Raji (cell line): ENCODE measurements at regions not wholly inside any gene's neighbourhood (a gene's known extent, or its start where the extent isn't known, plus 50 kb on each side); places are given as distances from the start of the nearest gene placed in this dataset.

Experiments used
- POLR2A ChIP-seq: IDR thresholded peaks from 2 replicates; pipeline ENCODE4 v1.6.1; 2011; ENCODE audit warnings: low read depth, low read length, control low read depth; ENCODE audit not compliant: insufficient read depth

DNA sequence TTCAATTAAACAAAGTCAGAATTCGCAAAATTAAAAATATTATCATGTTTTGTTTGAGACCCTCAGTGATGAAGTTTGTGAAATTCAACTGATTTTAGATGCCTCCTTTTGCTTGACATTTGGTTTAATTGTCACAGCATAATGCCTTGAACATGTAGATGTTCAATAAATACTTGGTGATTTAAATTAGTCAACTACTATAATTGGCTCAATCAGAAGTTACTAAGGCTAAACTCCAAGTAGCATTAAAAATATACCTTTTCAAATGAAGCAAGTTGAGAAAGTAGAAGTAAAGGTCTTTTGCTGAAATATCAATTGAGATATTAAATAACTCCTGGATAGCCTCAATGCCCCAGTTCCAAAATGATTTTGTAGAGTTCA is 145.8 kb upstream of the AKIRIN2 start:
- no peak for TF ChIP-seq POLR2A

DNA sequence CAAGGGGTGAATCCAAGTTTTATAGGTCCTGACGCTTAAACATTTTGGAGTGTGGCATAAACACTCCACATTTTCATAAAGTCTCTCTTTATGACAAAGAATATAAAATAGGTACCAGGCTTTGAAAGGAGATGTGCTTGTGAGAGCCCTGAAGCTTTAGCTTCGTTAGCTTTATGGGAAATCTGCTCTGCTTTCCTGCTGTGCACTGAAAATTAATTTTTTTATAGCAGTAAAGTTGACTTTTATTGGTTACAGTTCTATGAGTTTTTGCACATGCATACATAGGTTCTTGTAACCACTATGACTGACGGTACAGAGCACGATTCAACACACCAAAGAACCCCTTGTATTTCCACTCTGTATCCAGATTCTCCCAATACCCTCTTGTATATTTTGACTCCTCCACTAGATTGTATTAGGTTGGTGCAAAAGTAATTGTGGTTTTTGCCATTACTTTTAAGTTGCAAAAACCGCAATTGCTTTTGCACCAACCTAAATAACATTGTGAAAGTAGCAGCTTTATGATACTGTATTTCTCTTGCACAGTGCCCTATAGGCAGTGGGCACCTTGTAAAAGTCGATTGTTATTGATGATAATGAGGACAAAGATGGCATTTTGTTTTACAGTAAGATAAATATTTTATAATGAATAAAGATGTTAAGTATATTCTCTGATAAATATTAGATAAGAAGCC is 145.2 kb upstream of the AKIRIN2 start:
- no peak for TF ChIP-seq POLR2A

DNA sequence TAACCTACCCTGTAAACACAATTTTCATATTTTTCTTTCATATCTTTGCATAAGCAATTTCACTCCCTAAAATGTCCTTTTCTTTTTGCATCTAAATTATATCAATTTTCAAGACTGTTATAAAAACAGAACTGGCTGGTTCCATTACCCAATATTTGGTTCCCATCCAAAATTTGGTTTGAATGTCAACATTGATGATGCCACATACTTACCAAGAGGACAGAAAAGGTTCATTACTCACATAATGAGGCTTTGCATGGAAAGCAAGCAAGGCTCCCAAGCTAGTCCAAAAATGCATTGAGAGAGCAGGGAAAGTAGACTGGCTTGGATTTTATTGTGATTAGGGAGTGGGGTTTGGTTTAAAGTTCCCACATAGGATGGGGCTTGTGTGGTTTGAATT is 144.4 kb upstream of the AKIRIN2 start:
- TF ChIP-seq POLR2A, result no peak

DNA sequence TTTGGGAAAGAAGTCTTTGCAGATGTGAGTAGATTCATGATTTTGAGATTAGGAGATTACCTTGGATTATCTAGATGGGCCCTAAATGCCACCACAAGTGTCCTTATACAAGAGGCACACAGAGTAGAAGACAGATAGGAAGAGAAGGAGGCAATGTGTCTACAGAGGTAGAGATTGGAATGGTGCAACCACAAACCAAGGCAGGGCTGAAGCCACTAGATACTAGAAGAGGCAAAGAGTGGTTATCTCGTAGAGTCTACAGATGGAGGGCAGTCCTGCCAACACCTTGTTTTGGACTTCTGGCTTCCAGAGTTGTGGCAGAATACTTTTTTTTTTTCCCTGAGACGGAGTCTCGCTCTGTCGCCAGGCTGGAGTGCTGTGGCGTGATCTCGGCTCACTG is 138.3 kb upstream of the AKIRIN2 start:
- TF ChIP-seq POLR2A, result no peak

DNA sequence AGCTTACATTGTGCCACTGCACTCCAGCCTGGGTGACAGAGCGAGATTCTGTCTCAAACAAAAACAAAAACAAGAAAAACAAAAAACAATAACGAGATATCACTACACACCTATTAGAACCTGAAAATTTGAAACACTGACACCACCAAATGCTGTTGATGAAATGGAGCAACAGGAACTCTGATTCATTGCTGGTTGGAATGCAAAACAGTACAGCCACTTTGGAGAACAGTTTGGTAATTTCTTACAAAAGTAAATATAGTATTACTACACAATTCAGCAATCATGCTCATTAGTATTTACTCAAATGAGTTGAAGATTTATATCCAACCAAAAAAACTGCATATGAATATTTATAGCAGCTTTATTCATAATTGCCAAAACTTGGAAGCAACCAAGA is 135.8 kb upstream of the AKIRIN2 start:
- TF ChIP-seq POLR2A, result no peak

DNA sequence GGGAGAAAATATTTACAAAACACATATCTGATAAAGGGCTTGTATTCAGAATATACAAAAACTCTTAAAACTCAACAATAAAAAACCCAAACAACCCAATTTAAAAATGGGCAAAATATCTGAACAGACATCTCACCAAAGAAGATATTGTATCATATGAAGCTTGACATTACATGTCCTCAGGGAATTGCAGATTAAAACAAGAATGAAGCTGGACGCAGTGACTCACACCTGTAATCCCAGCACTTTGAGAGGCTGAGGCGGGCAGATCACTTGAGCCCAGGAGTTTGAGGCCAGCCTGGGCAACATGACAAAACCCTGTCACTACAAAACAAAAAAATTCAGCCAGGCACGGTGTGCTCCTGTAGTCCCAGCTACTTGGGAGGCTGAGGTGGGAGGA is 135.4 kb upstream of the AKIRIN2 start:
- TF ChIP-seq POLR2A, result no peak

- no peak for TF ChIP-seq POLR2A
Observed at GRCh38 chr6:87832025-87832825, 130.2 kb upstream of the AKIRIN2 start.

DNA sequence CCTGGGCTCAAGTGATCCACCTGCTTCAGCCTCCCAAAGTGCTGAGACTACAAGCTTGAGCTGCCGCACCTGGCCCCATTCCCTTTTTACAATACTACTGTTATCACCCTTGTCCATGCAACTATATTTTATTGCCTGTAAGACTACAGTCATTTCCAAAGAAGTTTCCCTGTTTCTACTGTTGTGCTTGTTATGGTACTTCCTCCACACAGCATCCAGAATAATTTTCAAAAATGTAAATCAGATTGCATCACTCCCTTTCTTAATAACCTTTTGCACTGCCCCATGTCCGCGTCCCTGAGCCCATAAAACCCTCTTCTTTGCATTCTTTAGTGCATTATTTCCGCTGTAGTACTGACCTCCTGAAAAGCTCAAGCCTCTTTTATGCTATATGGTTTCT is 128.9 kb upstream of the AKIRIN2 start:
- no peak for TF ChIP-seq POLR2A

DNA sequence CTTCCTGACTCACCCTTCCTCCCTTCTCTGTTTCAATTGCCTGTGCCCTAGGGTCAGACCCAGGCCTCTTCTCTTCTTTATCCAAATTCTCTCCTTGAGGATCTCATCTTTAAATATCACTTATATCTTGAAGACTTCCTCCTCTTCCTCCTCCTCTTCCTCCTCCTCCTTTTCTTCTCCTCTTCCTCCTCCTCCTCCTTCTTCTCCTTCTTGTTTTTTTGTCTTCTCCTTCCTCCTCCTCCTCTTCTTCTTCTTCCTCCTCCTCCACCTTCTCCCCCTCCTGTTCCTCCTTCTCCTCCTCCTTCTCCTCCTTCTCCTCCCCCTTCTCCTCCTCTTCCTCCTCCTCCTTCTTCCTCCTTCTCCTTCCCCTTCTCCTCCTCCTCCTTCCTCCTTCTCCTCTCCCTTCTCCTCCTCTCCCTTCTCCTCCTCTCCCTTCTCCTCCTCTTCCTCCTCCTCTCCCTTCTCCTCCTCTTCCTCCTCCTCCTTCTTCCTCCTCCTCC is 127.6 kb upstream of the AKIRIN2 start:
- TF ChIP-seq POLR2A, result no peak

DNA sequence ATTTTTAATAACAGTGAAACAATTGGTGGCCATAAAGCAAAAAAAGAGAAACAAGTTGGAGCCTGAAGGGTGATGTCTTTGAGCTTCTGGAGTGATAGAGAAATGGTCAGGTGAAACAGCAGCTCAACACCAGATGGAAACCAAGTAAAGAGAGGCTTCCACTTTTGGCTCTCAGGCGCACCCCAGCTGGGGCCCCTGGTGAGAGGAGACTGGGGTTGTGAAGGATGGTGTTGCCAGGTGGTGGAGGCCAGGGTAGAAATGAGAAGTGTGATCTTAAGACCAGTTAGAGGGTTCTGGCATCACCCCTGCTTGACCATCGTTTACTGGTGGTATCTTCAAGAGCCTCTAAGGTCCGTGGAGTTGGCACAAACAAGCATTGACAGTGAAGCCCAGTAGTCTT is 126.0 kb upstream of the AKIRIN2 start:
- no peak for TF ChIP-seq POLR2A

DNA sequence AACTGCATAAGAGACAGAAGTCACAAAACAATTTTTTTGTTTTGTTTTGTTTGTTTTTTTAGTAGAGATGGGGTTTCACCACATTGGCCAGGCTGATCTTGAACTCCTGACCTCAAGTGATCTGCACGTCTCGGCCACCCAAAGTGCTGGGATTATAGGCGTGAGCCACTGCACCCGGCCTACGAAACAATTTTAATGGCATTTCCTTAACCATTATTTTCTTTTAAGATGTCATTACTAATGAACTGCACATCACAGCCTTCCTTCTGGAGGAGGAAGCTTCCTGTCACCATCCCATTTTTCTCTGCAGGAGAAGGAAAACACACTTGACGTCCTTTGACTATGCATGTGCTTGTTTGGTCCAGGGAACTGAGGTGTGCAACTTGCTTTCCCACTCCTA is 125.3 kb upstream of the AKIRIN2 start:
- no peak for TF ChIP-seq POLR2A

DNA sequence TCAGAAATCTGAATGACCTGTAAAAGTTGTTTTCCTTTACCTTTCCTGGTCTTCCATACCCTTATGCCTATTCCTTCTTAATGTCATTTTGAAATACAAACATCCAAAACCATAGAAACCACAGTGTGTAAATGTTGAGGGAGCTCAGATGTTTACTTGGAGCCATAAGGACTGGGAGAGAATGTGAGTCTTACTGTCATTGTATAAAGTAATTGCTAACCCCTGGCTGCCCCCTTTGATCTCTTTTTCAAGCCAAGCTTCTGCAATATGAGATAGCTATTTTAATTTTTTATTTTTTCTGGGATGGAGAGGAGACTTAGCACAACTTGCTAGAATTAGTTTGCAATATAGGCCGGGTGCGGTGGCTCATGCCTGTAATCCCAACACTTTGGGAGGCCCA is 124.4 kb upstream of the AKIRIN2 start:
- TF ChIP-seq POLR2A, result no peak

DNA sequence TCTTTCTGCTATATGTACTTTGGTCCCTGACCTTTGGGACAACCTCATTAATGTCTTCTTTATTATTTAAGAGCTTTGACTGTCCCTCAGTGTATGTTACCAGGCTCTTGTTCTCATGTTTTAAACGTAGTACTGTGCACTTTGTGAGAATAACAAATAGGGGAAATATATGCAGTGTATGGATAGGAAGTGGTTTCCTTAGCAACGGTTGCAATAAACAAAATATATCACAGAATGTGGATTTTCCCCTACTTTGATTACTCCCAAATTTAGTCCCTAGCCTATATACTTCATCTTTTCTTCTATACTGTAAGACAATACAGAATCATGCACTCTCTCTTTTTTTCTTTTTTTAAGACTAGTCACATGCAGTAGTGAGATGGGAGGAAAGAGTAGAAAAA is 123.8 kb upstream of the AKIRIN2 start:
- no peak for TF ChIP-seq POLR2A

DNA sequence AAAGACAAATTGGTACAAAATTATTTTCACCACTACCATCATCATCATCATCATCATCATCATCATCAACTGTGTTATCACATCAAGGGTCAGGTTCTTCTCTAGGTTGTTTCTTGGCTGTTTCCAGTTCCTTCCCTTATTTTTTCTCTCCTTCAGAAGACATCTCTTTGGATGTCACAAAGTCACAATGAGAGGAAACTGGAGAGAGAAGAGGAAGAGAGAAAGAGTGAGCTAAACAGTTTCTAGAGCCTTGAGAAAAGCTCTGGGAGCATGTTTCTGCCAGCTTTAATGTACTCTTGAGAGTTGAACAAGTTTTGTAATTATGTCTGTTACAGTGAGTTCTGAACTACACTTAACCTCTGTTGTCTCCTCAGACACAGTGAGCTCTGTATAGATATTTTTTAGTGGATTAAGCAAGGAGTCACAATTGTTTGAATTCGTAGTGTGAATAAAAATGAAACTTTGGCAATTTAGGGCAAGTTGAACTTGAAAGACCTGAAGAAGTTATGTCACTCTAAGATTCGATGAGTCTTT is 123.0 kb upstream of the AKIRIN2 start:
- no peak for TF ChIP-seq POLR2A

DNA sequence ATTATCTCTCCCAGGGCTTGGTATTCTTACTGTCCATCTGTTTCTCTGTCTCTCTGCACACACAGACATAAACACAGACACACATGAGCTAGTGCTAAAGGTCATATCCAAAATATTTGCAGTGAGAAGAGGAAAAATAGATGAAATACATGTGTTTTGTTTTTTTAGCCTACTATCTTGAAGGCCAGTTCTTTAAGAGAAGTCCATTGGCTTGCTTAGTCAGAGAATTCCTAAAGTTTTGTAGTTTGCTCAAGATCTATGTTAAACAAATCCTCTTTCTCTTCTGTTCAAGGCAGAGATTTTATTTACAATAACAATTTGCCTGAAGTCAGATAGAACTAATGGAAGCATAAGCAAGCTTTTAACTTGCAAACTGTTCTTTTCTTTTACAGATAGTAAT is 120.0 kb upstream of the AKIRIN2 start:
- TF ChIP-seq POLR2A, result no peak

GRCh38 chr6:87820343-87820984 is 118.4 kb upstream of the AKIRIN2 start:
- no peak for TF ChIP-seq POLR2A
